ENCODE measurements at regions not wholly inside any gene's neighbourhood (a gene's known extent, or its start where the extent isn't known, plus 50 kb on each side); places are given as distances from the start of the nearest gene placed in this dataset.

DNA sequence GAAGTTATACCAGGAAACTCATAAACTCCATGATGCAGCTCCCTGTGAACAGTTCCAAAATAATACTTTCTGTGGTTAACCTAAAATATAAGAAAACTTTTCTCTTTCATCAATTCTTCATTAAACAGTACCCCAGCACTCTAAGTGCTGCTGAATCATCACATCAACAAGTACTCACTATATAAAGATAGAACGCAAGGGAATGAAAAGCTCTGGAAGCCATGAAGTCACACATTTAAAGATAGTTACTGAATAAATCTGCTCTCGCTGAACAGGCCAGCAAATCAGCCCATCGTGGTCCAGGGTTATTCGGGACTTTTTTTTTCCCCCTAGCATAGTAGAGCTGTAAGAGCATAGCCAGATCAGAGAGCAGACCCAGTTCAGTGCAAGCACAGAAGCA is 254.3 kb downstream of the IPMK start:
- Histone ChIP-seq H3K4me1 (ENCODE audit: control insufficient read depth in 1 of 2, insufficient read depth in 2 of 2, low read depth in 1 of 2, low read length in 1 of 2) (no peaks in the 10 kb centered on the region; a peak in 1 of 4 replicates), H3K4me2 (no peak overlapping the region), H2AFZ (ENCODE audit: low read depth) (no peak overlapping the region), H3K27me3 (ENCODE audit: insufficient read depth) (no peaks in the 10 kb centered on the region), H3K36me3 (replicated peaks in 1 of 2; ENCODE audit: control insufficient read depth in 1 of 2, insufficient read depth in 2 of 2, low read length in 1 of 2) (no peaks in the 10 kb centered on the region), H3K9me3 (no peaks in the 10 kb centered on the region), H3K79me2 (ENCODE audit: insufficient read depth) (no peaks in the 10 kb centered on the region), H3K4me3 (ENCODE audit: low read depth in 2 of 2, low read length in 1 of 2) (no peak overlapping the region), H3F3A (replicated peaks; ENCODE audit: insufficient read depth) (no peaks in the 10 kb centered on the region), H3K9ac (no peak overlapping the region), H3K9me2 (no peaks in the 10 kb centered on the region), H3K27ac (ENCODE audit: low read depth in 2 of 2, low read length in 1 of 2) (no peak overlapping the region), H4K20me1 (ENCODE audit: insufficient read depth) (no peaks in the 10 kb centered on the region)
- TF ChIP-seq FOXM1 (IDR thresholded peaks at IDR 0.05; ENCODE audit: low read depth): no peak
- no peak for TF ChIP-seq POLR2AphosphoS5 (IDR thresholded peaks at IDR 0.05; ENCODE audit: low read depth, low read length)
- no peak for TF ChIP-seq NFIC (IDR thresholded peaks at IDR 0.05; ENCODE audit: borderline replicate concordance)
- TF ChIP-seq GABPA (IDR thresholded peaks at IDR 0.05; ENCODE audit: low read depth): no peak
- TF ChIP-seq, protein P1, sequence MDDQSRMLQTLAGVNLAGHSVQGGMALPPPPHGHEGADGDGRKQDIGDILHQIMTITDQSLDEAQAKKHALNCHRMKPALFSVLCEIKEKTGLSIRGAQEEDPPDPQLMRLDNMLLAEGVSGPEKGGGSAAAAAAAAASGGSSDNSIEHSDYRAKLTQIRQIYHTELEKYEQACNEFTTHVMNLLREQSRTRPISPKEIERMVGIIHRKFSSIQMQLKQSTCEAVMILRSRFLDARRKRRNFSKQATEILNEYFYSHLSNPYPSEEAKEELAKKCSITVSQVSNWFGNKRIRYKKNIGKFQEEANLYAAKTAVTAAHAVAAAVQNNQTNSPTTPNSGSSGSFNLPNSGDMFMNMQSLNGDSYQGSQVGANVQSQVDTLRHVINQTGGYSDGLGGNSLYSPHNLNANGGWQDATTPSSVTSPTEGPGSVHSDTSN (IDR thresholded peaks at IDR 0.05): no peak
- TF ChIP-seq TAF1 (IDR thresholded peaks at IDR 0.05; ENCODE audit: borderline replicate concordance, low read depth, low read length): no peak
- TF ChIP-seq TEAD4 (IDR thresholded peaks at IDR 0.05; ENCODE audit: borderline replicate concordance, insufficient read depth): no peak
- TF ChIP-seq, protein P2, sequence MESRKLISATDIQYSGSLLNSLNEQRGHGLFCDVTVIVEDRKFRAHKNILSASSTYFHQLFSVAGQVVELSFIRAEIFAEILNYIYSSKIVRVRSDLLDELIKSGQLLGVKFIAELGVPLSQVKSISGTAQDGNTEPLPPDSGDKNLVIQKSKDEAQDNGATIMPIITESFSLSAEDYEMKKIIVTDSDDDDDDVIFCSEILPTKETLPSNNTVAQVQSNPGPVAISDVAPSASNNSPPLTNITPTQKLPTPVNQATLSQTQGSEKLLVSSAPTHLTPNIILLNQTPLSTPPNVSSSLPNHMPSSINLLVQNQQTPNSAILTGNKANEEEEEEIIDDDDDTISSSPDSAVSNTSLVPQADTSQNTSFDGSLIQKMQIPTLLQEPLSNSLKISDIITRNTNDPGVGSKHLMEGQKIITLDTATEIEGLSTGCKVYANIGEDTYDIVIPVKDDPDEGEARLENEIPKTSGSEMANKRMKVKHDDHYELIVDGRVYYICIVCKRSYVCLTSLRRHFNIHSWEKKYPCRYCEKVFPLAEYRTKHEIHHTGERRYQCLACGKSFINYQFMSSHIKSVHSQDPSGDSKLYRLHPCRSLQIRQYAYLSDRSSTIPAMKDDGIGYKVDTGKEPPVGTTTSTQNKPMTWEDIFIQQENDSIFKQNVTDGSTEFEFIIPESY (IDR thresholded peaks at IDR 0.05; ENCODE audit: borderline replicate concordance, low read depth): no peak
- TF ChIP-seq CHD2 (IDR thresholded peaks at IDR 0.05; ENCODE audit: low read length, partially characterized antibody): no peak
- TF ChIP-seq GATA2 (CRISPR knock-in tag; IDR thresholded peaks at IDR 0.05): no peak
- TF ChIP-seq RFX5 (IDR thresholded peaks at IDR 0.05; ENCODE audit: low read length): no peak
- TF ChIP-seq, protein P3, sequence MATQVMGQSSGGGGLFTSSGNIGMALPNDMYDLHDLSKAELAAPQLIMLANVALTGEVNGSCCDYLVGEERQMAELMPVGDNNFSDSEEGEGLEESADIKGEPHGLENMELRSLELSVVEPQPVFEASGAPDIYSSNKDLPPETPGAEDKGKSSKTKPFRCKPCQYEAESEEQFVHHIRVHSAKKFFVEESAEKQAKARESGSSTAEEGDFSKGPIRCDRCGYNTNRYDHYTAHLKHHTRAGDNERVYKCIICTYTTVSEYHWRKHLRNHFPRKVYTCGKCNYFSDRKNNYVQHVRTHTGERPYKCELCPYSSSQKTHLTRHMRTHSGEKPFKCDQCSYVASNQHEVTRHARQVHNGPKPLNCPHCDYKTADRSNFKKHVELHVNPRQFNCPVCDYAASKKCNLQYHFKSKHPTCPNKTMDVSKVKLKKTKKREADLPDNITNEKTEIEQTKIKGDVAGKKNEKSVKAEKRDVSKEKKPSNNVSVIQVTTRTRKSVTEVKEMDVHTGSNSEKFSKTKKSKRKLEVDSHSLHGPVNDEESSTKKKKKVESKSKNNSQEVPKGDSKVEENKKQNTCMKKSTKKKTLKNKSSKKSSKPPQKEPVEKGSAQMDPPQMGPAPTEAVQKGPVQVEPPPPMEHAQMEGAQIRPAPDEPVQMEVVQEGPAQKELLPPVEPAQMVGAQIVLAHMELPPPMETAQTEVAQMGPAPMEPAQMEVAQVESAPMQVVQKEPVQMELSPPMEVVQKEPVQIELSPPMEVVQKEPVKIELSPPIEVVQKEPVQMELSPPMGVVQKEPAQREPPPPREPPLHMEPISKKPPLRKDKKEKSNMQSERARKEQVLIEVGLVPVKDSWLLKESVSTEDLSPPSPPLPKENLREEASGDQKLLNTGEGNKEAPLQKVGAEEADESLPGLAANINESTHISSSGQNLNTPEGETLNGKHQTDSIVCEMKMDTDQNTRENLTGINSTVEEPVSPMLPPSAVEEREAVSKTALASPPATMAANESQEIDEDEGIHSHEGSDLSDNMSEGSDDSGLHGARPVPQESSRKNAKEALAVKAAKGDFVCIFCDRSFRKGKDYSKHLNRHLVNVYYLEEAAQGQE (IDR thresholded peaks at IDR 0.05; ENCODE audit: low read depth, low read length): no peak
- no peak for TF ChIP-seq YY1 (IDR thresholded peaks at IDR 0.05; ENCODE audit: low read depth)
- DNase-seq: no peak
- CTCF ChIA-PET: no interaction called here
- 76% methylated on average over 4 of the region's 4 CpGs for WGBS (ENCODE audit: low lambda C conversion rate)
- POLR2A ChIA-PET: no interaction called here
